Kidney (tissue), 13 donors: ENCODE measurements at regions not wholly inside any gene's neighbourhood (a gene's known extent, or its start where the extent isn't known, plus 50 kb on each side); places are given as distances from the start of the nearest gene placed in this dataset.

Source experiments
- DNase-seq, 5 donors: peaks; one replicate each; pipeline ENCODE4 v3.0.0-alpha.2; 2013 to 2020
- FAIRE-seq: peaks from 2 replicates; lab custom pipeline; 2012; peaks lifted over from hg19 to GRCh38; lab: Jason Lieb, UNC
- H3K27ac ChIP-seq, 2 donors: one replicate each; pipeline ENCODE4 v1.7.0; 2013; ENCODE audit warnings: low read depth in 2 of 2, low read length in 2 of 2, inconsistent platforms in 1 of 2
- H3K27me3 ChIP-seq: one replicate; pipeline ENCODE4 v1.7.1; 2013; ENCODE audit warnings: low read length, inconsistent platforms; ENCODE audit not compliant: control insufficient read depth, insufficient read depth
- H3K36me3 ChIP-seq, 3 donors: one replicate each; pipeline versions ENCODE4 v1.7.0 to v1.7.1; 2013; ENCODE audit warnings: low read length in 3 of 3, control low read depth in 1 of 3, inconsistent platforms in 1 of 3; ENCODE audit not compliant: insufficient read depth in 3 of 3, control insufficient read depth in 2 of 3
- H3K4me1 ChIP-seq, 3 donors: one replicate each; pipeline versions ENCODE4 v1.7.0 to v1.7.1; 2013; ENCODE audit warnings: low read length in 3 of 3, inconsistent platforms in 1 of 3, low read depth in 1 of 3; ENCODE audit not compliant: control insufficient read depth in 2 of 3, insufficient read depth in 2 of 3
- H3K4me3 ChIP-seq, 3 donors: one replicate each; pipeline versions ENCODE4 v1.7.0 to v1.8.1; 2013; ENCODE audit warnings: low read length in 3 of 3, control low read depth in 1 of 3, inconsistent platforms in 1 of 3
- H3K9ac ChIP-seq, 3 donors: one replicate each; pipeline versions ENCODE4 v1.7.0 to v1.7.1; 2013; ENCODE audit warnings: low read length in 3 of 3, control low read depth in 1 of 3, inconsistent platforms in 1 of 3
- H3K9me3 ChIP-seq, 3 donors: one replicate each; pipeline versions ENCODE4 v1.7.0 to v1.7.1; 2013; ENCODE audit warnings: low read length in 3 of 3, control low read depth in 1 of 3, inconsistent platforms in 1 of 3; ENCODE audit not compliant: control insufficient read depth in 2 of 3, insufficient read depth in 1 of 3
- CTCF ChIP-seq: IDR thresholded peaks from 3 replicates; pipeline ENCODE4 v1.5.1; 2012; ENCODE audit warnings: mild to moderate bottlenecking, moderate library complexity, borderline replicate concordance; ENCODE audit not compliant: insufficient read depth; ENCODE audit errors: extremely low read depth
- intact Hi-C: fragments of 100-400 bp; cut with DNase I; formaldehyde crosslinking; loops from one replicate; pipeline ENCODE4 v1.11.1; 2022
- donor health status: control.
- donor health status: control.
- donor health status: control.
- donor health status: control.
- donor health status: control.
- donor health status: DM: yes; HTN: yes; CAD: no.
- donor health status: Normal renal cell carcinoma (clear cell type).

GRCh38 chr1:104787866-104788510 is 1038.3 kb downstream of the AMY1C start:
- Histone ChIP-seq H3K36me3 (no peaks in the 10 kb centered on the region), H3K4me3 (no peak overlapping the region), H3K9me3 (no peaks in the 10 kb centered on the region), H3K4me1 (no peaks in the 10 kb centered on the region), H3K9ac (no peak overlapping the region), H3K27ac (no peak overlapping the region), H3K27me3 (no peaks in the 10 kb centered on the region)
- FAIRE-seq (no peak), DNase-seq (peak in 1 of 5 donors; percentile 48)
- intact Hi-C loops: no loop called here
- TF ChIP-seq CTCF: no peak

GRCh38 chr1:104791030-104791429 is 1041.3 kb downstream of the AMY1C start:
- H3K4me3 ChIP-seq: no peak overlapping the region
- DNase-seq: no peak
- no peaks in the 10 kb centered on the region for H3K4me1 ChIP-seq
- FAIRE-seq: no peak
- no peaks in the 10 kb centered on the region for H3K36me3 ChIP-seq
- no peak overlapping the region for H3K27ac ChIP-seq
- H3K27me3 ChIP-seq: no peaks in the 10 kb centered on the region
- intact Hi-C loops: no loop called here
- no peak for TF ChIP-seq CTCF
- no peaks in the 10 kb centered on the region for H3K9me3 ChIP-seq
- no peak overlapping the region for H3K9ac ChIP-seq

GRCh38 chr1:104794035-104794434 is 1044.3 kb downstream of the AMY1C start:
- Histone ChIP-seq H3K27me3 (no peaks in the 10 kb centered on the region), H3K4me3 (no peak overlapping the region), H3K9ac (no peak overlapping the region), H3K27ac (no peak overlapping the region), H3K4me1 (no peaks in the 10 kb centered on the region), H3K9me3 (no peaks in the 10 kb centered on the region), H3K36me3 (no peaks in the 10 kb centered on the region)
- intact Hi-C loops: no loop called here
- TF ChIP-seq CTCF: no peak
- DNase-seq (no peak), FAIRE-seq (peak; percentile 46)

- DNase-seq (no peak), FAIRE-seq (no peak)
- no peaks in the 10 kb centered on the region for H3K36me3 ChIP-seq
- intact Hi-C loops: no loop called here
- H3K4me3 ChIP-seq: no peak overlapping the region
- no peaks in the 10 kb centered on the region for H3K27me3 ChIP-seq
- no peak overlapping the region for H3K9ac ChIP-seq
- no peaks in the 10 kb centered on the region for H3K4me1 ChIP-seq
- TF ChIP-seq CTCF: no peak
- no peak overlapping the region for H3K27ac ChIP-seq
- no peaks in the 10 kb centered on the region for H3K9me3 ChIP-seq
Measured at GRCh38 chr1:104795931-104796330, 1046.2 kb downstream of the AMY1C start.
